ENCODE measurements at regions not wholly inside any gene's neighbourhood (a gene's known extent, or its start where the extent isn't known, plus 50 kb on each side); places are given as distances from the start of the nearest gene placed in this dataset.
A peak's percentile ranks its signal among the peaks of the same experiment; 100 is the strongest.

- no peak for DNase-seq (ENCODE audit: extremely low read depth in 1 of 11, low read depth in 9 of 11, low spot score in 4 of 11)
Observed at GRCh38 chr15:38670128-38671005, 105.8 kb upstream of the RASGRP1 start.

GRCh38 chr15:38671006-38671387 is 106.4 kb upstream of the RASGRP1 start:
- no peak for DNase-seq (ENCODE audit: extremely low read depth in 1 of 11, low read depth in 9 of 11, low spot score in 4 of 11)

- no peak for DNase-seq (ENCODE audit: extremely low read depth in 1 of 11, low read depth in 9 of 11, low spot score in 4 of 11)
Observed at GRCh38 chr15:38671675-38672254, 107.2 kb upstream of the RASGRP1 start.

- no peak for DNase-seq (ENCODE audit: extremely low read depth in 1 of 11, low read depth in 9 of 11, low spot score in 4 of 11)
Observed at GRCh38 chr15:38672273-38672672, 107.7 kb upstream of the RASGRP1 start.

- DNase-seq (ENCODE audit: extremely low read depth in 1 of 11, low read depth in 9 of 11, low spot score in 4 of 11) = no peak
Observed at GRCh38 chr15:38672814-38673670, 108.4 kb upstream of the RASGRP1 start.

GRCh38 chr15:38674448-38674847 is 109.8 kb upstream of the RASGRP1 start:
- DNase-seq (ENCODE audit: extremely low read depth in 1 of 11, low read depth in 9 of 11, low spot score in 4 of 11) = no peak

- DNase-seq (ENCODE audit: extremely low read depth in 1 of 11, low read depth in 9 of 11, low spot score in 4 of 11) = peak in 2 of 11 donors; percentile 16 to 25
Observed at GRCh38 chr15:38678281-38678680, 113.7 kb upstream of the RASGRP1 start.

- no peak for DNase-seq (ENCODE audit: extremely low read depth in 1 of 11, low read depth in 9 of 11, low spot score in 4 of 11)
Observed at GRCh38 chr15:38680775-38681174, 116.2 kb upstream of the RASGRP1 start.

GRCh38 chr15:38682363-38682762 is 117.7 kb upstream of the RASGRP1 start:
- no peak for DNase-seq (ENCODE audit: extremely low read depth in 1 of 11, low read depth in 9 of 11, low spot score in 4 of 11)

- DNase-seq (ENCODE audit: extremely low read depth in 1 of 11, low read depth in 9 of 11, low spot score in 4 of 11) = no peak
Observed at GRCh38 chr15:38682861-38683260, 118.2 kb upstream of the RASGRP1 start.

GRCh38 chr15:38683382-38684242 is 119.0 kb upstream of the RASGRP1 start:
- DNase-seq (ENCODE audit: extremely low read depth in 1 of 11, low read depth in 9 of 11, low spot score in 4 of 11) = peak in 3 of 11 donors; percentile 33 to 50 (median 35)

- no peak for DNase-seq (ENCODE audit: extremely low read depth in 1 of 11, low read depth in 9 of 11, low spot score in 4 of 11)
Observed at GRCh38 chr15:38684440-38685010, 119.9 kb upstream of the RASGRP1 start.

GRCh38 chr15:38685686-38686339 is 121.2 kb upstream of the RASGRP1 start:
- no peak for DNase-seq (ENCODE audit: extremely low read depth in 1 of 11, low read depth in 9 of 11, low spot score in 4 of 11)

GRCh38 chr15:38687340-38687739 is 122.7 kb upstream of the RASGRP1 start:
- DNase-seq (ENCODE audit: extremely low read depth in 1 of 11, low read depth in 9 of 11, low spot score in 4 of 11) = no peak

GRCh38 chr15:38687775-38688495 is 123.3 kb upstream of the RASGRP1 start:
- no peak for DNase-seq (ENCODE audit: extremely low read depth in 1 of 11, low read depth in 9 of 11, low spot score in 4 of 11)

GRCh38 chr15:38688761-38689160 is 124.1 kb upstream of the RASGRP1 start:
- DNase-seq (ENCODE audit: extremely low read depth in 1 of 11, low read depth in 9 of 11, low spot score in 4 of 11) = no peak

GRCh38 chr15:38689522-38689921 is 124.9 kb upstream of the RASGRP1 start:
- no peak for DNase-seq (ENCODE audit: extremely low read depth in 1 of 11, low read depth in 9 of 11, low spot score in 4 of 11)
